Activated T-helper 1 cell treated with anti-CD3 and anti-CD28 coated beads, Interleukin-12 subunit alpha, Interleukin-12 subunit beta, Interleukin-2, Interleukin-4 antibody, amounts not matched to agents 30 ng/mL and 10 ng/mL and 1 ng/mL, durations not matched to agents 14 hours and 24 hours and 36 hours (primary cell): ENCODE measurements at regions not wholly inside any gene's neighbourhood (a gene's known extent, or its start where the extent isn't known, plus 50 kb on each side); places are given as distances from the start of the nearest gene placed in this dataset.
"Not testable (repeated sequence)": the region's sequence is repeated elsewhere in the genome, so short reads cannot be mapped to it uniquely, and the experiment has no call there.

Source experiments
- DNase-seq: peaks from one replicate; pipeline ENCODE4 v3.0.0; 2021; ENCODE audit warnings: low spot score
- H3K27ac Mint-ChIP-seq: one replicate; pipeline ENCODE4 v1.8.0; 2021; ENCODE audit warnings: mild to moderate bottlenecking, mixed read lengths
- H3K27me3 Mint-ChIP-seq: one replicate; pipeline ENCODE4 v1.8.0; 2022; ENCODE audit warnings: mild to moderate bottlenecking, moderate library complexity, mixed read lengths; ENCODE audit not compliant: insufficient read depth
- H3K36me3 Mint-ChIP-seq: one replicate; pipeline ENCODE4 v1.8.0; 2021; ENCODE audit warnings: low read depth, mixed read lengths
- H3K4me1 Mint-ChIP-seq: one replicate; pipeline ENCODE4 v1.8.0; 2021; ENCODE audit warnings: low read depth, mixed read lengths
- H3K4me3 Mint-ChIP-seq: one replicate; pipeline ENCODE4 v1.8.0; 2021; ENCODE audit warnings: mild to moderate bottlenecking, moderate library complexity, mixed read lengths
- H3K9me3 Mint-ChIP-seq: one replicate; pipeline ENCODE4 v1.8.0; 2021; ENCODE audit warnings: mixed read lengths
- intact Hi-C: fragments of 100-400 bp; cut with micrococcal nuclease; formaldehyde crosslinking; loops from one replicate; pipeline ENCODE4 v1.15.1; 2024

GRCh38 chr6:92243315-92243714, 1176.0 kb downstream of the EPHA7 start:
- H3K36me3 Mint-ChIP-seq = no peaks in the 10 kb centered on the region
- no peaks in the 10 kb centered on the region for H3K4me1 Mint-ChIP-seq
- intact Hi-C loops = no loop called here
- DNase-seq = no peak
- no peak overlapping the region for H3K4me3 Mint-ChIP-seq
- H3K27ac Mint-ChIP-seq = no peak overlapping the region
- peaks cover 3% of the 10 kb centered on the region for H3K9me3 Mint-ChIP-seq
- H3K27me3 Mint-ChIP-seq = no peaks in the 10 kb centered on the region

GRCh38 chr6:92231171-92231701, 1188.1 kb downstream of the EPHA7 start:
- Mint-ChIP-seq H3K36me3 (no peaks in the 10 kb centered on the region), H3K27ac (no peak overlapping the region), H3K27me3 (no peaks in the 10 kb centered on the region), H3K4me1 (no peaks in the 10 kb centered on the region), H3K4me3 (no peak overlapping the region), H3K9me3 (no peaks in the 10 kb centered on the region)
- intact Hi-C loops = no loop called here
- no peak for DNase-seq

GRCh38 chr6:92219987-92220386, 1199.4 kb downstream of the EPHA7 start:
- H3K4me3 Mint-ChIP-seq, H3K27me3 Mint-ChIP-seq, H3K36me3 Mint-ChIP-seq, H3K9me3 Mint-ChIP-seq, H3K27ac Mint-ChIP-seq, intact Hi-C loops, H3K4me1 Mint-ChIP-seq, DNase-seq: not testable (repeated sequence)

- no peaks in the 10 kb centered on the region for H3K4me1 Mint-ChIP-seq
- H3K36me3 Mint-ChIP-seq = no peaks in the 10 kb centered on the region
- H3K9me3 Mint-ChIP-seq = peaks cover 9% of the 10 kb centered on the region
- intact Hi-C loops = no loop called here
- H3K27me3 Mint-ChIP-seq = no peaks in the 10 kb centered on the region
- DNase-seq = no peak
- H3K4me3 Mint-ChIP-seq = no peak overlapping the region
- H3K27ac Mint-ChIP-seq = no peak overlapping the region
Observed at GRCh38 chr6:92216717-92217116, 1202.6 kb downstream of the EPHA7 start.

- Mint-ChIP-seq H3K4me3 (no peak overlapping the region), H3K4me1 (no peaks in the 10 kb centered on the region), H3K27me3 (no peaks in the 10 kb centered on the region), H3K36me3 (no peaks in the 10 kb centered on the region), H3K27ac (no peak overlapping the region), H3K9me3 (peaks cover 18% of the 10 kb centered on the region)
- intact Hi-C loops = no loop called here
- no peak for DNase-seq
Observed at GRCh38 chr6:92201618-92202017, 1217.7 kb downstream of the EPHA7 start.

- Mint-ChIP-seq H3K36me3 (no peaks in the 10 kb centered on the region), H3K27me3 (no peaks in the 10 kb centered on the region), H3K9me3 (peaks cover 10% of the 10 kb centered on the region), H3K4me1 (no peaks in the 10 kb centered on the region), H3K4me3 (no peak overlapping the region), H3K27ac (no peak overlapping the region)
- intact Hi-C loops = no loop called here
- DNase-seq = no peak
Observed at GRCh38 chr6:92196325-92196724, 1223.0 kb downstream of the EPHA7 start.

GRCh38 chr6:92195796-92196195, 1223.6 kb downstream of the EPHA7 start:
- Mint-ChIP-seq H3K27me3 (no peaks in the 10 kb centered on the region), H3K4me1 (no peaks in the 10 kb centered on the region), H3K27ac (no peak overlapping the region), H3K36me3 (no peaks in the 10 kb centered on the region), H3K4me3 (no peak overlapping the region), H3K9me3 (peaks cover 10% of the 10 kb centered on the region)
- DNase-seq = no peak
- intact Hi-C loops = no loop called here

GRCh38 chr6:92188016-92188415, 1231.3 kb downstream of the EPHA7 start:
- DNase-seq = no peak
- H3K4me3 Mint-ChIP-seq = no peak overlapping the region
- intact Hi-C loops = no loop called here
- no peaks in the 10 kb centered on the region for H3K36me3 Mint-ChIP-seq
- no peaks in the 10 kb centered on the region for H3K27me3 Mint-ChIP-seq
- no peaks in the 10 kb centered on the region for H3K4me1 Mint-ChIP-seq
- no peak overlapping the region for H3K27ac Mint-ChIP-seq
- H3K9me3 Mint-ChIP-seq = no peaks in the 10 kb centered on the region

GRCh38 chr6:92184933-92185332, 1234.4 kb downstream of the EPHA7 start:
- Mint-ChIP-seq H3K4me3 (no peak overlapping the region), H3K9me3 (no peaks in the 10 kb centered on the region), H3K27ac (no peak overlapping the region), H3K4me1 (no peaks in the 10 kb centered on the region), H3K36me3 (no peaks in the 10 kb centered on the region), H3K27me3 (no peaks in the 10 kb centered on the region)
- intact Hi-C loops = no loop called here
- DNase-seq = no peak

- DNase-seq = no peak
- H3K36me3 Mint-ChIP-seq = no peaks in the 10 kb centered on the region
- no peaks in the 10 kb centered on the region for H3K4me1 Mint-ChIP-seq
- no peaks in the 10 kb centered on the region for H3K27me3 Mint-ChIP-seq
- intact Hi-C loops = no loop called here
- no peaks in the 10 kb centered on the region for H3K9me3 Mint-ChIP-seq
- no peak overlapping the region for H3K4me3 Mint-ChIP-seq
- no peak overlapping the region for H3K27ac Mint-ChIP-seq
Observed at GRCh38 chr6:92181347-92181746, 1238.0 kb downstream of the EPHA7 start.

GRCh38 chr6:92180090-92180489, 1239.3 kb downstream of the EPHA7 start:
- Mint-ChIP-seq H3K4me3 (no peak overlapping the region), H3K4me1 (no peaks in the 10 kb centered on the region), H3K9me3 (no peaks in the 10 kb centered on the region), H3K36me3 (no peaks in the 10 kb centered on the region), H3K27me3 (no peaks in the 10 kb centered on the region), H3K27ac (no peak overlapping the region)
- intact Hi-C loops = no loop called here
- no peak for DNase-seq

- intact Hi-C loops = no loop called here
- H3K4me3 Mint-ChIP-seq = no peak overlapping the region
- H3K4me1 Mint-ChIP-seq = no peaks in the 10 kb centered on the region
- H3K27me3 Mint-ChIP-seq = no peaks in the 10 kb centered on the region
- H3K27ac Mint-ChIP-seq = no peak overlapping the region
- no peaks in the 10 kb centered on the region for H3K36me3 Mint-ChIP-seq
- DNase-seq = no peak
- H3K9me3 Mint-ChIP-seq = no peaks in the 10 kb centered on the region
Observed at GRCh38 chr6:92176666-92177065, 1242.7 kb downstream of the EPHA7 start.

GRCh38 chr6:92174398-92175073, 1244.8 kb downstream of the EPHA7 start:
- no peak for DNase-seq
- Mint-ChIP-seq H3K27me3 (no peaks in the 10 kb centered on the region), H3K9me3 (no peaks in the 10 kb centered on the region), H3K4me1 (no peaks in the 10 kb centered on the region), H3K27ac (no peak overlapping the region), H3K36me3 (no peaks in the 10 kb centered on the region), H3K4me3 (no peak overlapping the region)
- intact Hi-C loops = no loop called here

- Mint-ChIP-seq H3K27ac (no peak overlapping the region), H3K36me3 (no peaks in the 10 kb centered on the region), H3K9me3 (no peaks in the 10 kb centered on the region), H3K27me3 (no peaks in the 10 kb centered on the region), H3K4me1 (no peaks in the 10 kb centered on the region), H3K4me3 (no peak overlapping the region)
- intact Hi-C loops = no loop called here
- DNase-seq = no peak
Observed at GRCh38 chr6:92169506-92169905, 1249.9 kb downstream of the EPHA7 start.
